K562 (cell line): ENCODE measurements at regions not wholly inside any gene's neighbourhood (a gene's known extent, or its start where the extent isn't known, plus 50 kb on each side); places are given as distances from the start of the nearest gene placed in this dataset.

Experiments used
- ATAC-seq: fragments of 200-7000 bp; cut with Tn5 transposase; 3 replicates; pipeline ENCODE4 v1.9.1; 2020; ENCODE audit warnings: moderate library complexity
- BruUV-seq: library from RNA; stranded (reverse); fragments of 400-500 nt; replicated peaks from 2 replicates; lab custom pipeline; 2021; lab: Mats Ljungman, UMichigan
- CTCF ChIA-PET: fragments of 300-600 bp; formaldehyde crosslinking; extraction: SDS; loops from one replicate; lab custom pipeline; 2021; ENCODE audit warnings: low intra/inter-chr PET ratio; lab: Yijun Ruan, JAX
- POLR2A ChIA-PET: fragments of 300-600, 350-650 bp; sonication (Branson Sonifier 250); formaldehyde crosslinking; extraction: SDS; loops from one replicate; lab custom pipeline; 2021; ENCODE audit warnings: antibody characterized with exemption, inconsistent platforms; lab: Yijun Ruan, JAX
- DNase-seq, 4 experiments: peaks; one replicate each; pipeline versions ENCODE4 v3.0.0 to v3.0.0-alpha.2; 2011 to 2018; ENCODE audit warnings: low spot score in 3 of 4, mixed read lengths in 3 of 4; ENCODE audit errors: extremely low read depth in 1 of 4
- FAIRE-seq: peaks from 2 replicates; lab custom pipeline; 2011; peaks lifted over from hg19 to GRCh38; lab: Jason Lieb, UNC
- H2AFZ ChIP-seq: 2 replicates; pipeline ENCODE4 v1.6.0; 2011; ENCODE audit warnings: low read depth, low read length, control low read depth, inconsistent platforms
- H3K27ac ChIP-seq: fragments of 200-600 bp; 3 replicates; pipeline ENCODE4 v1.8.0; 2011; ENCODE audit warnings: low read depth, mild to moderate bottlenecking, control low read depth, inconsistent platforms, low read length, moderate library complexity, mixed read lengths; ENCODE audit errors: extremely low read depth
- H3K27me3 ChIP-seq, 2 experiments: fragments of 300-600 bp in 1 of 2; 2 replicates in 1 of 2; 3 replicates in 1 of 2; pipeline versions ENCODE4 v1.6.0 to v1.8.0; 2011; ENCODE audit warnings: inconsistent platforms in 2 of 2, low read length in 2 of 2, mild to moderate bottlenecking in 1 of 2, mixed read lengths in 1 of 2, moderate library complexity in 1 of 2; ENCODE audit not compliant: control insufficient read depth in 2 of 2, insufficient read depth in 2 of 2
- H3K36me3 ChIP-seq: fragments of 300-600 bp; 3 replicates; pipeline ENCODE4 v1.8.0; 2011; ENCODE audit warnings: mild to moderate bottlenecking, low read length, inconsistent platforms; ENCODE audit not compliant: control insufficient read depth, insufficient read depth
- H3K4me1 ChIP-seq, 2 experiments: fragments of 200-600 bp in 1 of 2; replicated peaks in 1 of 2; 2 replicates in 1 of 2; 3 replicates in 1 of 2; pipeline versions ENCODE4 v1.5.1 to v1.8.0; 2011; ENCODE audit warnings: inconsistent platforms in 2 of 2, low read length in 2 of 2, mild to moderate bottlenecking in 1 of 2, mixed read lengths in 1 of 2, moderate library complexity in 1 of 2; ENCODE audit not compliant: control insufficient read depth in 2 of 2, insufficient read depth in 2 of 2
- H3K4me2 ChIP-seq: 2 replicates; pipeline ENCODE4 v1.6.1; 2011; ENCODE audit warnings: low read length, control low read depth, inconsistent platforms, mixed read lengths; ENCODE audit not compliant: insufficient read depth
- H3K4me3 ChIP-seq: fragments of 200-600 bp; sonication (generic), shearing (Covaris generic); 2 replicates; pipeline ENCODE4 v1.5.1; 2016; ENCODE audit warnings: control low read depth, inconsistent platforms
- H3K79me2 ChIP-seq: fragments of 200-600 bp; 3 replicates; pipeline ENCODE4 v1.8.0; 2011; ENCODE audit warnings: low read length, inconsistent platforms; ENCODE audit not compliant: control insufficient read depth, insufficient read depth
- H3K9ac ChIP-seq, 2 experiments: 2 replicates each; pipeline versions ENCODE4 v1.6.0 to v1.6.1; 2011; ENCODE audit warnings: low read depth in 2 of 2, low read length in 2 of 2, control low read depth in 1 of 2, inconsistent platforms in 1 of 2, mild to moderate bottlenecking in 1 of 2, mixed read lengths in 1 of 2; ENCODE audit not compliant: insufficient read depth in 1 of 2
- H3K9me1 ChIP-seq: one replicate; pipeline ENCODE4 v1.6.0; 2011; ENCODE audit warnings: inconsistent platforms, mild to moderate bottlenecking, low read length, moderate library complexity; ENCODE audit not compliant: control insufficient read depth, insufficient read depth
- H3K9me3 ChIP-seq: replicated peaks from 2 replicates; pipeline ENCODE4 v1.5.1; 2011; ENCODE audit warnings: low read depth, low read length, inconsistent platforms; ENCODE audit not compliant: control insufficient read depth, insufficient read depth
- H4K20me1 ChIP-seq: replicated peaks from 2 replicates; pipeline ENCODE4 v1.6.1; 2011; ENCODE audit warnings: low read length, inconsistent platforms, mixed read lengths; ENCODE audit not compliant: control insufficient read depth, insufficient read depth
- ATF1 ChIP-seq, 2 experiments: fragments of 450-650 bp in 1 of 2; IDR thresholded peaks; 2 replicates each; pipeline ENCODE4 v1.6.1; 2016; ENCODE audit warnings: missing compliant biosample characterization in 1 of 2, missing genetic modification characterization in 1 of 2
- CHCHD3 ChIP-seq: fragments of 250-450 bp; sonication (Bioruptor Pico); IDR thresholded peaks from 2 replicates; pipeline ENCODE4 v2.1.2; 2022; ENCODE audit warnings: mild to moderate bottlenecking
- HNRNPUL1 ChIP-seq: fragments of 200-400 bp; formaldehyde crosslinking; IDR thresholded peaks from 2 replicates; pipeline ENCODE4 v1.6.1; 2017; ENCODE audit warnings: low read length
- IRF2 ChIP-seq: sonication (generic); formaldehyde crosslinking; IDR thresholded peaks from 2 replicates; pipeline ENCODE4 v1.8.1; 2022; ENCODE audit warnings: mild to moderate bottlenecking, missing genetic modification reagents
- L3MBTL2 ChIP-seq: fragments of 450-650 bp; IDR thresholded peaks from 2 replicates; pipeline ENCODE4 v1.6.1; 2016; ENCODE audit warnings: mild to moderate bottlenecking, moderate library complexity
- MYBL2 ChIP-seq, 2 experiments: fragments of 450-650 bp in 1 of 2; sonication (generic) in 1 of 2; formaldehyde crosslinking in 1 of 2; IDR thresholded peaks; 2 replicates each; pipeline versions ENCODE4 v1.6.1 to v1.8.1; 2017 to 2022; ENCODE audit warnings: borderline replicate concordance in 1 of 2, inconsistent platforms in 1 of 2, low read depth in 1 of 2, mild to moderate bottlenecking in 1 of 2, missing genetic modification reagents in 1 of 2, moderate library complexity in 1 of 2
- NR4A1 ChIP-seq, 2 experiments: fragments of 250-450 bp in 1 of 2; fragments of 450-650 bp in 1 of 2; sonication (Bioruptor Pico) in 1 of 2; IDR thresholded peaks; 2 replicates each; pipeline versions ENCODE4 v1.4.0 to v1.6.1; 2016 to 2020; ENCODE audit warnings: mild to moderate bottlenecking in 2 of 2, missing compliant biosample characterization in 1 of 2, missing genetic modification characterization in 1 of 2, moderate library complexity in 1 of 2
- RCOR1 ChIP-seq, 2 experiments: IDR thresholded peaks; 2 replicates each; pipeline ENCODE4 v1.6.1; 2012; ENCODE audit warnings: low read depth in 2 of 2, low read length in 2 of 2, borderline replicate concordance in 1 of 2, improper control_type of control experiment in 1 of 2
- RNF219 ChIP-seq: fragments of 250-450 bp; sonication (Bioruptor Pico); IDR thresholded peaks from 2 replicates; pipeline ENCODE4 v1.5.0; 2022; ENCODE audit warnings: mild to moderate bottlenecking
- SETDB1 ChIP-seq: IDR thresholded peaks from one replicate; pipeline ENCODE4 v1.6.1; 2012; ENCODE audit warnings: low read length, control low read depth, inconsistent platforms
- SRSF1 ChIP-seq: fragments of 200-400 bp; formaldehyde crosslinking; IDR thresholded peaks from 2 replicates; pipeline ENCODE4 v1.6.1; 2017; ENCODE audit warnings: mild to moderate bottlenecking, low read depth, low read length, moderate library complexity
- TEAD1 ChIP-seq, 2 experiments: fragments of 450-650 bp in 1 of 2; sonication (generic) in 1 of 2; formaldehyde crosslinking; IDR thresholded peaks; 2 replicates each; pipeline versions ENCODE4 v1.4.0 to v1.8.0; 2020 to 2022; ENCODE audit warnings: mild to moderate bottlenecking in 2 of 2, missing genetic modification reagents in 1 of 2
- ZC3H8 ChIP-seq: fragments of 450-650 bp; IDR thresholded peaks from 2 replicates; pipeline ENCODE4 v1.6.1; 2017
- WGBS: fragments of 100-300 bp; shearing (Covaris generic); methylation state at CpG from one replicate; pipeline ENCODE4 v1.1.6; 2016; ENCODE audit warnings: low coverage, mixed read lengths; ENCODE audit not compliant: insufficient coverage; ENCODE audit errors: missing lambda C conversion rate; 5-methylcytosine and 5-hydroxymethylcytosine counted together
- in situ Hi-C: fragments of 300-500 bp; cut with MboI; formaldehyde crosslinking; loops from 4 replicates; pipeline ENCODE4 v1.15.0; 2018; ENCODE audit warnings: inconsistent platforms, mixed read lengths
- intact Hi-C: fragments of 100-400 bp; cut with micrococcal nuclease; formaldehyde crosslinking; loops from 2 replicates; pipeline ENCODE4 v1.14.2; 2022
- TF ChIP-seq, protein P1 (sequence below): sonication (generic); formaldehyde crosslinking; IDR thresholded peaks from 2 replicates; pipeline ENCODE4 v1.8.1; 2023; ENCODE audit warnings: mild to moderate bottlenecking, missing genetic modification reagents

GRCh38 chr14:85009506-85009905 lies 520.4 kb upstream of the FLRT2 start (continued):
- TF ChIP-seq RNF219 (no peak), ATF1 (CRISPR knock-in tag; IDR thresholded peaks at IDR 0.05) (no peak), ATF1 (tag; IDR thresholded peaks at IDR 0.05) (no peak), ZC3H8 (no peak)

- Histone ChIP-seq H3K79me2 (no peaks in the 10 kb centered on the region), H3K4me2 (no peak overlapping the region), H3K9ac (no peak overlapping the region), H3K27ac (no peak overlapping the region), H2AFZ (no peak overlapping the region), H3K9me3 (no peaks in the 10 kb centered on the region), H3K9me1 (no peaks in the 10 kb centered on the region), H3K4me3 (no peak overlapping the region), H3K27me3 (no peaks in the 10 kb centered on the region), H3K4me1 (no peaks in the 10 kb centered on the region), H4K20me1 (no peaks in the 10 kb centered on the region), H3K36me3 (no peaks in the 10 kb centered on the region)
- intact Hi-C loops, result no loop called here
- FAIRE-seq (no peak), DNase-seq (no peak), ATAC-seq (no peak)
- 0% methylated on average over 1 of the region's 1 CpG for WGBS
- in situ Hi-C loops, result no loop called here
- no peak for TF ChIP-seq L3MBTL2
- no peak for TF ChIP-seq CHCHD3
- TF ChIP-seq RCOR1 (IDR thresholded peaks at IDR 0.05; ENCODE audit: borderline replicate concordance in 1 of 2, low read depth in 2 of 2, low read length in 2 of 2), result no peak
- no peak for TF ChIP-seq HNRNPUL1
- TF ChIP-seq IRF2, result no peak
- no peak for TF ChIP-seq MYBL2 (IDR thresholded peaks at IDR 0.05; ENCODE audit: low read depth)
- TF ChIP-seq MYBL2 (CRISPR knock-in tag; IDR thresholded peaks at IDR 0.05; ENCODE audit: borderline replicate concordance), result no peak
- TF ChIP-seq NR4A1 (CRISPR knock-in tag; IDR thresholded peaks at IDR 0.05), result no peak
- TF ChIP-seq NR4A1 (tag; IDR thresholded peaks at IDR 0.05), result no peak
- TF ChIP-seq, protein P1, sequence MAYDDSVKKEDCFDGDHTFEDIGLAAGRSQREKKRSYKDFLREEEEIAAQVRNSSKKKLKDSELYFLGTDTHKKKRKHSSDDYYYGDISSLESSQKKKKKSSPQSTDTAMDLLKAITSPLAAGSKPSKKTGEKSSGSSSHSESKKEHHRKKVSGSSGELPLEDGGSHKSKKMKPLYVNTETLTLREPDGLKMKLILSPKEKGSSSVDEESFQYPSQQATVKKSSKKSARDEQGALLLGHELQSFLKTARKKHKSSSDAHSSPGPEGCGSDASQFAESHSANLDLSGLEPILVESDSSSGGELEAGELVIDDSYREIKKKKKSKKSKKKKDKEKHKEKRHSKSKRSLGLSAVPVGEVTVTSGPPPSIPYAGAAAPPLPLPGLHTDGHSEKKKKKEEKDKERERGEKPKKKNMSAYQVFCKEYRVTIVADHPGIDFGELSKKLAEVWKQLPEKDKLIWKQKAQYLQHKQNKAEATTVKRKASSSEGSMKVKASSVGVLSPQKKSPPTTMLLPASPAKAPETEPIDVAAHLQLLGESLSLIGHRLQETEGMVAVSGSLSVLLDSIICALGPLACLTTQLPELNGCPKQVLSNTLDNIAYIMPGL (CRISPR knock-in tag), result no peak
- no peak for TF ChIP-seq SRSF1
- no peak for TF ChIP-seq TEAD1 (CRISPR knock-in tag; IDR thresholded peaks at IDR 0.05)
- no peak for TF ChIP-seq SETDB1
- ChIA-PET CTCF (no interaction called here), POLR2A (no interaction called here)
- no TSS peak for BruUV-seq
Measured at GRCh38 chr14:85010186-85010585, 519.8 kb upstream of the FLRT2 start.
